LNCAP (cell line): ENCODE measurements at regions not wholly inside any gene's neighbourhood (a gene's known extent, or its start where the extent isn't known, plus 50 kb on each side); places are given as distances from the start of the nearest gene placed in this dataset.

Experiments
- TF ChIP-seq, protein P1 (sequence below): fragments of 450-650 bp; IDR thresholded peaks from 2 replicates; pipeline ENCODE4 v1.5.1; 2017; ENCODE audit warnings: mild to moderate bottlenecking

- TF ChIP-seq, protein P1, sequence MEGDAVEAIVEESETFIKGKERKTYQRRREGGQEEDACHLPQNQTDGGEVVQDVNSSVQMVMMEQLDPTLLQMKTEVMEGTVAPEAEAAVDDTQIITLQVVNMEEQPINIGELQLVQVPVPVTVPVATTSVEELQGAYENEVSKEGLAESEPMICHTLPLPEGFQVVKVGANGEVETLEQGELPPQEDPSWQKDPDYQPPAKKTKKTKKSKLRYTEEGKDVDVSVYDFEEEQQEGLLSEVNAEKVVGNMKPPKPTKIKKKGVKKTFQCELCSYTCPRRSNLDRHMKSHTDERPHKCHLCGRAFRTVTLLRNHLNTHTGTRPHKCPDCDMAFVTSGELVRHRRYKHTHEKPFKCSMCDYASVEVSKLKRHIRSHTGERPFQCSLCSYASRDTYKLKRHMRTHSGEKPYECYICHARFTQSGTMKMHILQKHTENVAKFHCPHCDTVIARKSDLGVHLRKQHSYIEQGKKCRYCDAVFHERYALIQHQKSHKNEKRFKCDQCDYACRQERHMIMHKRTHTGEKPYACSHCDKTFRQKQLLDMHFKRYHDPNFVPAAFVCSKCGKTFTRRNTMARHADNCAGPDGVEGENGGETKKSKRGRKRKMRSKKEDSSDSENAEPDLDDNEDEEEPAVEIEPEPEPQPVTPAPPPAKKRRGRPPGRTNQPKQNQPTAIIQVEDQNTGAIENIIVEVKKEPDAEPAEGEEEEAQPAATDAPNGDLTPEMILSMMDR = no peak
Measured at GRCh38 chr14:65877624-65878023, 465.1 kb downstream of the FUT8 start.

DNA sequence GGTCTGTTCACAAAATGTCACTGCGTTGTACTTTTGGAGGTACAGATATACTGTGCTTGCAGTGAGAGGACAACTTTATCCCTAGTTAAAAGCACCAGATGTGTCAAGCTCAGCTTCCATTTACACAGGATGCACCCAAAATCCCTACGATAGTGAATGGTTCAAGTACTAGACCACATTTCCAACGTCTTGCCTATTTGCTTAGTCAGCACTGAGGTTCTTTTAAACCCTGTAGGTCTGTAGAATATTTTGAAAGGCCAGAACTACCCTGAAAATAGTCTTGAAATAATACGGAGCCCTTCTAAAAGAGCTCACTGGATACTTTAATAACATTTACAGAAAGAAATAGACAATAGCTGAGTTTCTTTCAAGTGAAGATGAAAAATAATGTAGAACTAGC is 466.1 kb downstream of the FUT8 start:
- TF ChIP-seq, protein P1 = no peak

DNA sequence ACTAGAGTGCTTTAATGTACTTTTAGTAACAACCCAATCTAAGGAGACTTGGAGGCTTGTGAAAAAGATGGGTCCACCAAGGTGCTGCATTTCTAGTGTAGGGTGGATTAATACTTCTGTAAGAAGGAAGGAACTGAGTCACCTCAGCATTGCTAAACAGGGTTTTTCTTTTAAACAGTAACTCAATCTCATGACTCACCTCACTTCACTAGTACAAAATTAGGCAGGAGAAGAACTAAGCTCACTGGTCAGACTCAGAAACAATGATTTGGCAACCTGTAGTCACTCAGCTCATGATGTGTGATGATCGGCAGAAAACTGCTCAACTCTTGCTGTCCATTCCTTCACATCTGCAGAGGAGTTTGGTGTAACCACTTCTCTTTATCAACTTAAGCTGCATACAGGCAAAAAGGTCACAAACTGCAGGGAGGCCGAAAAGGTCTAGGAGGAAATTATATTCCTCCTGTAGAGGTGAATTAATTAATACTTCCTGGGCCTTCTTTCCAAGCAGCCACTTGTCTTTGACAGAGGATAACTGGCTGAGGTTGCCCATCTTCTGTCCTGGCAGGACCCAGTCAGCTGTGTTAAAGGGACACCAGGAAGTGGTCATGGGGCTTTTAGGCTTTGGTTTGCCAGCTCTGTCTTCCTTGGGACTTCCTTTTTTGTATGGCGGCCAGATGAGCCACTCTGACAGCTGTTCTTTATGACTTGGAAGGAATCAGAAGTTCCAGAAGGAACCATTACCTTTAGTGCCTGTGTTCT is 466.9 kb downstream of the FUT8 start:
- TF ChIP-seq, protein P1 = no peak

GRCh38 chr14:65880507-65880906 is 468.0 kb downstream of the FUT8 start:
- TF ChIP-seq, protein P1 = no peak

DNA sequence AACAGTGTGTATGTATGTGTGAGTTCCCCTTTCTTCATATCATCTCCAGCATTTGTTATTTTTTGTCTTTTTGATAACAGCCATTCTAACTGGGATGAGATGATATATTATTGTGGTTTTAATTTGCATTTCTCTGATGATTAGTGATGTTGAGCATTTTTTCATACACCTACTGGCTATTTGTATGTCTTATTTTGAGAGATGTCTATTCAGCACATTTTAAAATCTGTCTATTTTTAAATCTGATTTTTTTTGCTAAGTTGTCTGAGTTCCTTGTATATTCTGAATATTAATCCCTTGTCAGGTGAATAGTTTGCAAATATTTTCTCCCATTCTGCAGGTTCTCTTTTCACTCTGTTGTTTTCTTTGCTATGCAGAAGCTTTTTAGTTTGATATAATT is 469.1 kb downstream of the FUT8 start:
- TF ChIP-seq, protein P1 = no peak

GRCh38 chr14:65888677-65889076 is 476.1 kb downstream of the FUT8 start:
- TF ChIP-seq, protein P1 = no peak

DNA sequence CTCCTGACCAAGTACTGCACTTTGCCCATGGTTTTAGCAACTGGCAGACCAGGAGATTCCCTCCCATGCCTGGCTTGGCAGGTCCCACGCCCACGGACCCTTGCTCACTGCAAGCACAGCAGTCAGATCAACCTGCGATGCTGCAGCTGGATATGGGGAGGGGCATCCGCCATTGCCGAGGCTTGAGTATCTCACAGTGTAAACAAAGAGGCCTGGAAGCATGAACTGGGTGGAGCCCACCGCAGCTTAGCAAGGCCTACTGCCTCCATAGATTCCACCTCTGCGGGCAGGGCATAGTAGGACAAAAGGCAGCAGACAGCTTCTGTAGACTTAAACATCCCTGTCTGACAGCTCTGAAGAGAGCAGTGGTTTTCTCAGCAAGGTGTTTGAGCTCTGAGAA is 479.8 kb downstream of the FUT8 start:
- TF ChIP-seq, protein P1 = no peak

- TF ChIP-seq, protein P1 = no peak
Measured at GRCh38 chr14:65900164-65900563, 487.6 kb downstream of the FUT8 start.
